Neural cell (in vitro differentiated cells): ENCODE measurements at regions not wholly inside any gene's neighbourhood (a gene's known extent, or its start where the extent isn't known, plus 50 kb on each side); places are given as distances from the start of the nearest gene placed in this dataset.

Experiments used
- H2AFZ ChIP-seq: fragments of 200-600, 300-800 bp; sonication (generic), shearing (Covaris generic); 2 replicates; pipeline ENCODE4 v1.6.0; 2014; ENCODE audit warnings: low read depth, mild to moderate bottlenecking, antibody characterized with exemption, low read length, moderate library complexity
- H3F3A ChIP-seq: fragments of 200-600 bp; shearing (Covaris generic); 2 replicates; pipeline ENCODE4 v1.6.1; 2016; ENCODE audit warnings: mild to moderate bottlenecking, moderate library complexity, mixed read lengths, antibody characterized with exemption, low read length; ENCODE audit not compliant: insufficient read depth, poor library complexity, severe bottlenecking
- H3K27ac ChIP-seq: fragments of 200-600, 300-800 bp; sonication (generic), shearing (Covaris generic); 2 replicates; pipeline ENCODE4 v1.5.1; 2014; ENCODE audit warnings: mild to moderate bottlenecking, low read length, moderate library complexity
- H3K27me3 ChIP-seq: fragments of 300-800, 200-600 bp; sonication (generic), shearing (Covaris generic); 2 replicates; pipeline ENCODE4 v1.6.0; 2014; ENCODE audit warnings: mild to moderate bottlenecking, low read depth, low read length, moderate library complexity; ENCODE audit not compliant: insufficient read depth
- H3K36me3 ChIP-seq: fragments of 300-800, 200-600 bp; sonication (generic), shearing (Covaris generic); 2 replicates; pipeline ENCODE4 v1.5.1; 2014; ENCODE audit warnings: mild to moderate bottlenecking, antibody characterized with exemption, low read length, moderate library complexity; ENCODE audit not compliant: insufficient read depth
- H3K4me2 ChIP-seq: fragments of 300-800, 200-600 bp; sonication (generic), shearing (Covaris generic); 2 replicates; pipeline ENCODE4 v1.6.0; 2014; ENCODE audit warnings: mild to moderate bottlenecking, low read length
- H3K4me3 ChIP-seq: fragments of 300-800, 200-600 bp; sonication (generic), shearing (Covaris generic); 2 replicates; pipeline ENCODE4 v1.5.1; 2014; ENCODE audit warnings: mild to moderate bottlenecking, low read length, moderate library complexity
- H3K79me2 ChIP-seq: fragments of 200-600 bp; shearing (Covaris generic); replicated peaks from 2 replicates; pipeline ENCODE4 v1.6.0; 2014; ENCODE audit warnings: mild to moderate bottlenecking, low read length, moderate library complexity; ENCODE audit not compliant: insufficient read depth
- H3K9ac ChIP-seq: fragments of 300-800, 200-600 bp; sonication (generic), shearing (Covaris generic); 2 replicates; pipeline ENCODE4 v1.6.1; 2016; ENCODE audit warnings: mild to moderate bottlenecking, low read length, mixed read lengths
- H3K9me2 ChIP-seq: fragments of 200-600 bp; shearing (Covaris generic); 2 replicates; pipeline ENCODE4 v1.6.1; 2016; ENCODE audit warnings: mild to moderate bottlenecking, low read length, mixed read lengths; ENCODE audit not compliant: insufficient read depth
- H3K9me3 ChIP-seq: fragments of 200-600, 300-800 bp; sonication (generic), shearing (Covaris generic); 2 replicates; pipeline ENCODE4 v1.6.1; 2016; ENCODE audit warnings: mild to moderate bottlenecking, mixed run types, low read length, moderate library complexity, mixed read lengths
- H4K20me1 ChIP-seq: fragments of 200-600 bp; shearing (Covaris generic); 2 replicates; pipeline ENCODE4 v1.6.1; 2016; ENCODE audit warnings: mild to moderate bottlenecking, mixed run types; ENCODE audit not compliant: insufficient read depth
- EP300 ChIP-seq: fragments of 450-650 bp; conservative IDR thresholded peaks from 2 replicates; pipeline ENCODE4 v1.6.1; 2014; ENCODE audit warnings: antibody characterized with exemption, mild to moderate bottlenecking, moderate library complexity; ENCODE audit not compliant: poor library complexity, severe bottlenecking
- EZH2 ChIP-seq: fragments of 200-600, 300-800 bp; shearing (Covaris generic), sonication (generic); IDR thresholded peaks from 2 replicates; pipeline ENCODE4 v1.6.1; 2014; ENCODE audit warnings: antibody characterized with exemption, low read length, borderline replicate concordance, mild to moderate bottlenecking; ENCODE audit not compliant: insufficient read depth, poor library complexity, severe bottlenecking
- MXI1 ChIP-seq: fragments of 450-650 bp; conservative IDR thresholded peaks from 2 replicates; pipeline ENCODE4 v1.6.1; 2014; ENCODE audit warnings: antibody characterized with exemption, mild to moderate bottlenecking; ENCODE audit not compliant: poor library complexity, severe bottlenecking
- POLR2AphosphoS5 ChIP-seq: IDR thresholded peaks from 2 replicates; pipeline ENCODE4 v1.6.1; 2012
- RAD21 ChIP-seq: fragments of 450-650 bp; conservative IDR thresholded peaks from 2 replicates; pipeline ENCODE4 v1.6.1; 2014; ENCODE audit warnings: antibody characterized with exemption, mild to moderate bottlenecking, moderate library complexity
- REST ChIP-seq: IDR thresholded peaks from 2 replicates; pipeline ENCODE4 v1.6.1; 2012; ENCODE audit warnings: borderline replicate concordance
- SMC3 ChIP-seq: fragments of 450-650 bp; conservative IDR thresholded peaks from 2 replicates; pipeline ENCODE4 v1.6.1; 2014; ENCODE audit warnings: antibody characterized with exemption, mild to moderate bottlenecking, moderate library complexity; ENCODE audit not compliant: poor library complexity
- TAF1 ChIP-seq: IDR thresholded peaks from 2 replicates; pipeline ENCODE4 v1.6.1; 2012; ENCODE audit warnings: low read depth
- TF ChIP-seq, protein P1 (sequence below): fragments of 450-650 bp; IDR thresholded peaks from 2 replicates; pipeline ENCODE4 v1.5.1; 2014; ENCODE audit warnings: antibody characterized with exemption, mild to moderate bottlenecking, moderate library complexity; ENCODE audit not compliant: poor library complexity, severe bottlenecking

- H3K4me3 ChIP-seq, result no peak overlapping the region
- H3K9ac ChIP-seq, result no peak overlapping the region
- H2AFZ ChIP-seq, result no peak overlapping the region
- no peaks in the 10 kb centered on the region for H3K79me2 ChIP-seq
- TF ChIP-seq SMC3 (no peak), RAD21 (no peak), EP300 (no peak), EZH2 (no peak), REST (no peak), TAF1 (no peak), MXI1 (no peak), POLR2AphosphoS5 (no peak)
- TF ChIP-seq, protein P1, sequence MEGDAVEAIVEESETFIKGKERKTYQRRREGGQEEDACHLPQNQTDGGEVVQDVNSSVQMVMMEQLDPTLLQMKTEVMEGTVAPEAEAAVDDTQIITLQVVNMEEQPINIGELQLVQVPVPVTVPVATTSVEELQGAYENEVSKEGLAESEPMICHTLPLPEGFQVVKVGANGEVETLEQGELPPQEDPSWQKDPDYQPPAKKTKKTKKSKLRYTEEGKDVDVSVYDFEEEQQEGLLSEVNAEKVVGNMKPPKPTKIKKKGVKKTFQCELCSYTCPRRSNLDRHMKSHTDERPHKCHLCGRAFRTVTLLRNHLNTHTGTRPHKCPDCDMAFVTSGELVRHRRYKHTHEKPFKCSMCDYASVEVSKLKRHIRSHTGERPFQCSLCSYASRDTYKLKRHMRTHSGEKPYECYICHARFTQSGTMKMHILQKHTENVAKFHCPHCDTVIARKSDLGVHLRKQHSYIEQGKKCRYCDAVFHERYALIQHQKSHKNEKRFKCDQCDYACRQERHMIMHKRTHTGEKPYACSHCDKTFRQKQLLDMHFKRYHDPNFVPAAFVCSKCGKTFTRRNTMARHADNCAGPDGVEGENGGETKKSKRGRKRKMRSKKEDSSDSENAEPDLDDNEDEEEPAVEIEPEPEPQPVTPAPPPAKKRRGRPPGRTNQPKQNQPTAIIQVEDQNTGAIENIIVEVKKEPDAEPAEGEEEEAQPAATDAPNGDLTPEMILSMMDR, result no peak
- H3K9me3 ChIP-seq, result no peaks in the 10 kb centered on the region
- no peak overlapping the region for H3K27ac ChIP-seq
- no peaks in the 10 kb centered on the region for H3K27me3 ChIP-seq
- H3K9me2 ChIP-seq, result no peaks in the 10 kb centered on the region
- H4K20me1 ChIP-seq, result no peaks in the 10 kb centered on the region
- H3F3A ChIP-seq, result no peaks in the 10 kb centered on the region
- no peak overlapping the region for H3K4me2 ChIP-seq
- no peaks in the 10 kb centered on the region for H3K36me3 ChIP-seq
Measured at GRCh38 chr7:69180662-69181061, 417.6 kb upstream of the AUTS2 start.

- no peaks in the 10 kb centered on the region for H3K36me3 ChIP-seq
- H3K27me3 ChIP-seq, result no peaks in the 10 kb centered on the region
- H3K4me3 ChIP-seq, result no peak overlapping the region
- no peaks in the 10 kb centered on the region for H3F3A ChIP-seq
- no peak overlapping the region for H2AFZ ChIP-seq
- no peaks in the 10 kb centered on the region for H4K20me1 ChIP-seq
- H3K9me2 ChIP-seq, result no peaks in the 10 kb centered on the region
- H3K27ac ChIP-seq, result no peak overlapping the region
- no peak overlapping the region for H3K9ac ChIP-seq
- no peak overlapping the region for H3K4me2 ChIP-seq
- no peaks in the 10 kb centered on the region for H3K9me3 ChIP-seq
- TF ChIP-seq POLR2AphosphoS5, result no peak
- TF ChIP-seq SMC3, result no peak
- no peaks in the 10 kb centered on the region for H3K79me2 ChIP-seq
Measured at GRCh38 chr7:69182596-69183467, 415.4 kb upstream of the AUTS2 start.
